GM12891 (cell line): ENCODE measurements at regions not wholly inside any gene's neighbourhood (a gene's known extent, or its start where the extent isn't known, plus 50 kb on each side); places are given as distances from the start of the nearest gene placed in this dataset.

ENCODE experiments used
- PAX5 ChIP-seq: IDR thresholded peaks from 2 replicates; pipeline ENCODE4 v1.6.1; 2011; ENCODE audit warnings: low read length, moderate library complexity, mild to moderate bottlenecking; ENCODE audit not compliant: insufficient read depth, severe bottlenecking
- POLR2A ChIP-seq: IDR thresholded peaks from 2 replicates; pipeline ENCODE4 v1.6.1; 2011; ENCODE audit warnings: low read depth, low read length, control low read depth
- POLR2AphosphoS5 ChIP-seq: IDR thresholded peaks from 2 replicates; pipeline ENCODE4 v1.6.1; 2011; ENCODE audit warnings: low read depth, low read length, control low read depth
- TAF1 ChIP-seq: IDR thresholded peaks from 2 replicates; pipeline ENCODE4 v1.6.1; 2011; ENCODE audit warnings: low read depth, low read length, control low read depth

GRCh38 chr4:13777341-13777740 lies 149.8 kb upstream of the BOD1L1 start:
- TF ChIP-seq TAF1 (no peak), POLR2A (no peak), POLR2AphosphoS5 (no peak), PAX5 (no peak)
